DND-41 (cell line): ENCODE measurements at regions not wholly inside any gene's neighbourhood (a gene's known extent, or its start where the extent isn't known, plus 50 kb on each side); places are given as distances from the start of the nearest gene placed in this dataset.

Experiments
- EZH2 ChIP-seq: IDR thresholded peaks from 3 replicates; pipeline ENCODE4 v1.6.1; 2012; ENCODE audit warnings: borderline replicate concordance, low read depth, mild to moderate bottlenecking, moderate library complexity, low read length, inconsistent platforms; ENCODE audit not compliant: severe bottlenecking
- TF ChIP-seq, protein P1 (sequence below): IDR thresholded peaks from 2 replicates; pipeline ENCODE4 v1.5.1; 2012; ENCODE audit warnings: borderline replicate concordance, low read length, moderate library complexity, mild to moderate bottlenecking; ENCODE audit not compliant: poor library complexity, severe bottlenecking; ENCODE audit errors: extremely low read depth

DNA sequence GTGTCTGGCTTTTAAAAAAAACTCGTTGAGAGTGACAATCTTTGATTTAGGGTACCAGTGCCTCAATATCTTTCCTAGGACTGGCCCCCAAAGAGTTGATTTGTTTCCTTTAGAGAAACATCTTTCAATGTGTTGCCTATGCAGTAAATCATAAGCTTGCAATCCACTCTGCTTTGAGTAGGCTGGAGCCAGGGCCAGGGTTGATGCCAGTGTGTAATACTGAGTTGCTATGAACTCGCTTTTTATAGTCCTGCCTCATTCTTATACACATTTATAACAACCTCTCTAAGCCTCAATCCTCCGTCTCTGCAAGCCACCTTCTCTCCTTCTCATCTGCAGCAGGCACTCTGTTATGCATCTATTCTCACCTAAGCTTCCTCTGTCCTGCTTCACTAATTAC is 674.9 kb upstream of the POM121L12 start:
- TF ChIP-seq, protein P1, sequence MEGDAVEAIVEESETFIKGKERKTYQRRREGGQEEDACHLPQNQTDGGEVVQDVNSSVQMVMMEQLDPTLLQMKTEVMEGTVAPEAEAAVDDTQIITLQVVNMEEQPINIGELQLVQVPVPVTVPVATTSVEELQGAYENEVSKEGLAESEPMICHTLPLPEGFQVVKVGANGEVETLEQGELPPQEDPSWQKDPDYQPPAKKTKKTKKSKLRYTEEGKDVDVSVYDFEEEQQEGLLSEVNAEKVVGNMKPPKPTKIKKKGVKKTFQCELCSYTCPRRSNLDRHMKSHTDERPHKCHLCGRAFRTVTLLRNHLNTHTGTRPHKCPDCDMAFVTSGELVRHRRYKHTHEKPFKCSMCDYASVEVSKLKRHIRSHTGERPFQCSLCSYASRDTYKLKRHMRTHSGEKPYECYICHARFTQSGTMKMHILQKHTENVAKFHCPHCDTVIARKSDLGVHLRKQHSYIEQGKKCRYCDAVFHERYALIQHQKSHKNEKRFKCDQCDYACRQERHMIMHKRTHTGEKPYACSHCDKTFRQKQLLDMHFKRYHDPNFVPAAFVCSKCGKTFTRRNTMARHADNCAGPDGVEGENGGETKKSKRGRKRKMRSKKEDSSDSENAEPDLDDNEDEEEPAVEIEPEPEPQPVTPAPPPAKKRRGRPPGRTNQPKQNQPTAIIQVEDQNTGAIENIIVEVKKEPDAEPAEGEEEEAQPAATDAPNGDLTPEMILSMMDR = no peak
- TF ChIP-seq EZH2 = no peak
